Right lung (tissue), 2 donors: ENCODE measurements at regions not wholly inside any gene's neighbourhood (a gene's known extent, or its start where the extent isn't known, plus 50 kb on each side); places are given as distances from the start of the nearest gene placed in this dataset.

ENCODE experiments used
- DNase-seq, 2 donors: peaks; one replicate each; pipeline ENCODE4 v3.0.0-alpha.2; 2013

DNA sequence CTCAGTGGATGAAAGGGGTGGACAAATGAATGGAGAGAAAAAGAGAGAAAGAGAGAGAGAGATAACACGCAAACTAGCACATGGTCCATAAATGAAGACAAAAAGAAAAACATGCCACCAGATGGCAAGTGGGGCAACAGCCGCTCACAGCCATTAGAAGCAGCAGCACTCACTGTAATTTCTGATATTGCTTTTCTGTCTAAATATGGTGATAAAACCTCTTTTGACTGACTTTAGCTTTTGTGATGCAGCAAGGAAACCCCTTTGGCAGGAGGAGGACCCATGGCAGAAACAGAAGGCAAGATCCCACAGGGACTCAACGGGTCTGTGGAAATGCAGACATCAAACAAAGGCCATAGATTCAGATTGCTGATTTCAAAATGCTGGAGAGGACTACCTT is 88.0 kb upstream of the CDH20 start:
- no peak for DNase-seq

- no peak for DNase-seq
Observed at GRCh38 chr18:61248589-61248988, 84.6 kb upstream of the CDH20 start.

DNA sequence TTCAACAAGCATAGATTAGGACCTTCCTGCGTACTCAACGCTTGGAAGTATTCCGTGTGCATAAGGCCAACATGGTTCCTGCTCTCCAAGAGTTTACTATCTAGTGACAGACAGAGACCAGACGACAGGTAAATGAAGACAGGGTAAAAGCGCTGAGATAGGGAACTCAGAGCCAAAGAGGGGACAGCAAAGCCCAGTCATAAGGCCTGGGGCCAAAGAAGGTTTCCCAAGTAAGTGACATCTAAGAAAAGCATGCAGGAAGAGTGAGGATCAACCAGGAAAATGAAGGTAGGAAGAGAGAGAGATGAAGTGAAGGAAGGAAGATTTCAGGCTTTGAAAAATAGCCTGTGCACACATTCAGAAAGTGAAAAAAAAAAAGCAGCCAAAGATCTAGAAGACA is 76.9 kb upstream of the CDH20 start:
- DNase-seq = no peak

- DNase-seq = no peak
Observed at GRCh38 chr18:61261870-61262269, 71.4 kb upstream of the CDH20 start.

DNA sequence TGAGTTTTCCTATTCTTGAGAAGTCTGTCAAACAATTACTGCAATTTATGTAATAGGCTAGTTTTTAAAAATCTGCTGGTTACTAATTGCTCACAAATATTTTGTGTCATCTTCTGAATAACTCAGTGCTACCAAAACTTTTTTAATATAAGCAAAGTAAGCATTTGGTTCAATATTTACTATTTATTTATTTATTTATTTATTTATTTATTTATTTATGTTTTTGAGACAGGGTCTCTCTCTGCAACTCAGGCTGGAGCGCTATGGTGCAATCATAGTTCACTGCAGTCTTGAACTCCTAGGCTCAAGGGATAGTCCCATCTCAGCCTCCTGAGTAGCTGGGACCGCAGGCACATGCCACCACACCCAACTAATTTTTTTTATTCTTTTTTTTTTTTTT is 60.4 kb upstream of the CDH20 start:
- no peak for DNase-seq

- DNase-seq = no peak
Observed at GRCh38 chr18:61273533-61273932, 59.7 kb upstream of the CDH20 start.

DNA sequence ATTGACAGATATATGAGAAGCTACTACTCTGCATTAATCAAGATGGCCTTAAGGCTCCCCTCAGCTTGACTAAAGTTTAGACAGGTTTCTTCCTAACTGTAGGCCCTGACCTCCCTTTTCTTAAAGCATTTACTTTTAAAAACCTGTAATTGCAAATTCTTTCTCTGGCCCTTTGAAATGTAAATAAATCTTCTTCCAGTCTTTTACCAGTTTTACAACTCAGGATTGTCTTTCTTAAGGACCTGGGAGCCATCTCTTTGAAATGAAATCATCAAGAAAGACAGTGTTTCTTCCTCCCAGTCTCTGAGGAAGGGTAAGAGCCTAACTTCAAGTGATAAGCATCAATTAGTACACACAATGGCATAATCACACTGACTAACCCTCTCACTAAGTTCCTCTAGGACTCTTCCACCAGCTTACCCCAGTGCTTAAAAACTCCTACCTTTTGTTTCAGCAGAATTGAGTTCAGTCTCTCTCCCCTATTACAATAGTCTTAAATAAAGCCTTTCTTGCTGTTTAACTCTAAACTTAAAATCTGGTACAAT is 58.7 kb upstream of the CDH20 start:
- no peak for DNase-seq

DNA sequence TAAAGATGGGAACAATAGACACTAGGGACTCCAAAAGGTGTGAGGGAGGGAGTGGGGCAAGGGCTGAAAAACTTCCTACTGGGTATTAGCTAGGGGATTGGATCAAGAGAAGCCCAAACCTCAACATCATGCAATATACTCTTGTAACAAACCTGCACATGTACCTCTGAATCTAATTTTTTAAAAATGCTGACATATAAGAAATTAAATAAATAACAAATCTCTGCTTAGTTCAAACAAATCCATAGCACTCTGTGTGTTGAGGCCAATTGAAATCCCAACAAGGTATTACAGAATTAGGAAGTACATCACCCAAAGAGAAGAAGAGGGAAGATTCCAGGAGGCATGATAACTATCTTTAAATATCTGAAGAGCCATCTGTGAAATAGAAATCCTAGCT is 55.4 kb upstream of the CDH20 start:
- no peak for DNase-seq

- DNase-seq = no peak
Observed at GRCh38 chr18:61281431-61281830, 51.8 kb upstream of the CDH20 start.

GRCh38 chr18:61282926-61283325 is 50.3 kb upstream of the CDH20 start:
- DNase-seq = no peak
